ENCODE measurements at regions not wholly inside any gene's neighbourhood (a gene's known extent, or its start where the extent isn't known, plus 50 kb on each side); places are given as distances from the start of the nearest gene placed in this dataset.

DNA sequence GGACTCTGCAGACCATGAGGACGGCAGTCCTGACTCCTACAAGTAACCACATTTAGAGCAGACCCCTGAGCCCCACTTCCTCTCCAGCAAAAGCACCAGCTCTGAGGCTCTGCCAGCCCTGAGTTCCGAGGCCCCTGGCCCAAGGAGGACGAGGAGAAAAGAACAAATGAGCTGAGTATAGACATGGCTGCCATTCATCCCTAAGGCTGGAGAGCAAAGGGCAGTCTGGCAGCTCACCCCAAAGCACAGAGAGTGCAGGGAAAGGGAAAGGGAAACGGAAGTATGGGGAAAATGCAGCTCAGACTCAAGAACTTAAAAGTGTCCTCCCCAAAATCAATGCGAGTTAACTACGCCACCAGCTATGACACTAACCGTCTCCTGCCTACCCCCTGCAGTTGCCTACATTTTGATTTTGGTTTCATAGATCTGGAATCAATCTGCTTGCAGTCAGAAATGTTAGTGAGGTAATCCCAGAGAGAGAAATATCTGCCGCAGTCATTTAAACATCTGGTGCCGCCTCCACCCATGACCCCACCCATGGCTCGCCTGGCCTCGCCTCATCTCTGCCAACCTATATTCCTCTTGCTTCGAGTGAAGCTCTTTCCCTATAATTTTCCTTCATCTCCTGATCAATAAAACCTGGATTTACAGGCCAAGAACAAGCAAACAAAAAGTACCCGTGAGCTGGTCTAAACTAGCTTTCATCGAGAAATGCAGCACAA is 49.6 kb upstream of the AFDN start:
- Histone ChIP-seq H3K4me1 (ENCODE audit: control insufficient read depth, insufficient read depth, low read length, poor library complexity, severe bottlenecking) (no peaks in the 10 kb centered on the region), H3K27me3 (replicated peaks; ENCODE audit: control insufficient read depth, insufficient read depth, low read length, poor library complexity, severe bottlenecking) (no peaks in the 10 kb centered on the region), H3K27ac (ENCODE audit: insufficient read depth, low read length, poor library complexity, severe bottlenecking) (no peak overlapping the region), H3K9me3 (ENCODE audit: control insufficient read depth, low read length) (no peaks in the 10 kb centered on the region), H3K4me3 (ENCODE audit: insufficient read depth, low read depth, low read length, poor library complexity, severe bottlenecking) (no peak overlapping the region), H3K36me3 (ENCODE audit: control insufficient read depth, insufficient read depth, low read length) (no peaks in the 10 kb centered on the region)
- DNase-seq, result no peak

All from effector memory CD4-positive, alpha-beta T cell (primary cell).